ENCODE measurements at regions not wholly inside any gene's neighbourhood (a gene's known extent, or its start where the extent isn't known, plus 50 kb on each side); places are given as distances from the start of the nearest gene placed in this dataset.
"Not testable (repeated sequence)": the region's sequence is repeated elsewhere in the genome, so short reads cannot be mapped to it uniquely, and the experiment has no call there.

GRCh38 chr22:35160268-35160667 is 94.3 kb downstream of the ISX start:
- in situ Hi-C loops (cut with HindIII; ENCODE audit: low pct_ligation_motif_present, low sequenced_read_pairs), result no loop called here
- TF ChIP-seq, protein P1, sequence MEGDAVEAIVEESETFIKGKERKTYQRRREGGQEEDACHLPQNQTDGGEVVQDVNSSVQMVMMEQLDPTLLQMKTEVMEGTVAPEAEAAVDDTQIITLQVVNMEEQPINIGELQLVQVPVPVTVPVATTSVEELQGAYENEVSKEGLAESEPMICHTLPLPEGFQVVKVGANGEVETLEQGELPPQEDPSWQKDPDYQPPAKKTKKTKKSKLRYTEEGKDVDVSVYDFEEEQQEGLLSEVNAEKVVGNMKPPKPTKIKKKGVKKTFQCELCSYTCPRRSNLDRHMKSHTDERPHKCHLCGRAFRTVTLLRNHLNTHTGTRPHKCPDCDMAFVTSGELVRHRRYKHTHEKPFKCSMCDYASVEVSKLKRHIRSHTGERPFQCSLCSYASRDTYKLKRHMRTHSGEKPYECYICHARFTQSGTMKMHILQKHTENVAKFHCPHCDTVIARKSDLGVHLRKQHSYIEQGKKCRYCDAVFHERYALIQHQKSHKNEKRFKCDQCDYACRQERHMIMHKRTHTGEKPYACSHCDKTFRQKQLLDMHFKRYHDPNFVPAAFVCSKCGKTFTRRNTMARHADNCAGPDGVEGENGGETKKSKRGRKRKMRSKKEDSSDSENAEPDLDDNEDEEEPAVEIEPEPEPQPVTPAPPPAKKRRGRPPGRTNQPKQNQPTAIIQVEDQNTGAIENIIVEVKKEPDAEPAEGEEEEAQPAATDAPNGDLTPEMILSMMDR (IDR thresholded peaks at IDR 0.05; ENCODE audit: low read depth, low read length, missing control alignments), result no peak
- no peak overlapping the region for H3K4me3 ChIP-seq (ENCODE audit: low read depth, low read length)
- no peak for DNase-seq
- no peaks in the 10 kb centered on the region for H3K27me3 ChIP-seq (replicated peaks)
- no peaks in the 10 kb centered on the region for H3K36me3 ChIP-seq (replicated peaks)
- no peak overlapping the region for H3K27ac ChIP-seq

GRCh38 chr22:35165896-35166295 is 91.4 kb upstream of the HMGXB4 start:
- DNase-seq; H3K27me3 ChIP-seq (replicated peaks); H3K27ac ChIP-seq; H3K4me3 ChIP-seq (ENCODE audit: low read depth, low read length); in situ Hi-C loops (cut with HindIII; ENCODE audit: low pct_ligation_motif_present, low sequenced_read_pairs); H3K36me3 ChIP-seq (replicated peaks): not testable (repeated sequence)

DNA sequence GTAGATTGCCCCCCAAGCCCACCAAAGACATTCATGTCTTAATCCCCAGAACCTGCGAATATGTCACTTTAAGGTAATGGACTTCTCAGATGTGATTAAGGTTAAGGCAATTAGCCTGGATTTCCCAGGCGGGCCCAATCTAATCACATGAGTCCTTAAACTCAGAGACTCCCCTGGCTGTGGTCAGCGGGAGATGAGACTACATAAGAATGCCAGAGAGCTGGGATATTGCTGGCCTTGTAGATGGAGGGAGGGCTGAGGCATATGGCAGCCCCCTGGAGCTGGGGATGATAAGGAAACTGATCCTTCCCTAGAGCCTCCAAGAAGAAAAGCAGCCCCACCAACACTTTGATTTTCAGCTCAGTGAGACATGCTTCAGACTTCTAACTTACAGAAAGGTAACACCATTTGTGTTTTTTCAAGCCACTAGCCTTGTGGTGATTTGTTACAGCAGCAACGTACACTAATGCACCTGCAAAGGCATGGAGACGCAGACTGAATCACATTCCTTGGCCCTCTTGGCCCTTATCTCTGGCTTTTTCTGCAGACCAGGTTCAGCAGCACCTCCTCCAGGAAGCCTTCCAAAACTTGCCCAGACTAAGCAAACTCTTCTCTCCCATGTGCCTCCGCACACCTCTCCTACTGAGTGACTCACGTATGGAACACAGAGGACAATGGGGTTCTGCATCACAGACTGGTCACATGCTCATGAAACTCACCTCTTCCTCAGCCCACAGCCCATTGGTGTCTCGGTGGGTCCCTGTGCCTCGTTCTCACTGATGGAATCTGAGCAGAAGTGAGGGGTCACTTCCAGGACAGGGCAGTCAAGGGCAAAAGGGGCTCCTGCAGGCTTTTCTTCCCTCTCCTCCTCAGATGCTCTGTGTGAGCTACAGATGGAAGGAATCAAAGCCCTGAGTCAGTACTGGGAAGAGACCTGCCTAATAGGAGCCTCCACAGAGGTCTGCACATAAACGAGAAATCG is 86.3 kb upstream of the HMGXB4 start:
- Histone ChIP-seq H3K36me3 (replicated peaks) (no peaks in the 10 kb centered on the region), H3K4me3 (ENCODE audit: low read depth, low read length) (no peak overlapping the region), H3K27ac (no peak overlapping the region), H3K27me3 (replicated peaks) (no peaks in the 10 kb centered on the region)
- DNase-seq, result no peak
- in situ Hi-C loops (cut with HindIII; ENCODE audit: low pct_ligation_motif_present, low sequenced_read_pairs), result no loop called here
- TF ChIP-seq, protein P1 (IDR thresholded peaks at IDR 0.05; ENCODE audit: low read depth, low read length, missing control alignments), result no peak

DNA sequence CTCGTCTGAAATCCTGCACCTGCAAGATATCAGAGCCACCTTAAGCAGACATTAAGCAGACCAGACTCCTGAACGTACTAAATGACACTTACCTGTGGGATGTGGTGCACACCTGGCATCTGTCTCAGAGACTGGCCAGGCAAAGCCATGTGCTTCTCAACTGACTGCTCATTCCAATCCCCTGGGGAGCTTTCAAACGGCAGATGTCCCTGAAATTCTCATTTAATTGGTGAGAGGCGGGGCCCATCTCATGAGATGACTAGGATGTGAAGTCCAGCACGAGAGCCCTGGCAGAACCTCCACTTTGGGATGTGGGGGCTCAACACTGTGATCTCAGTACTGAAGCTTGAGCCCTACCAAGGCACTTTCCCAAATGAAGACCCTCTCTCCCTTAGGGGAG is 84.9 kb upstream of the HMGXB4 start:
- in situ Hi-C loops (cut with HindIII; ENCODE audit: low pct_ligation_motif_present, low sequenced_read_pairs), result no loop called here
- TF ChIP-seq, protein P1 (IDR thresholded peaks at IDR 0.05; ENCODE audit: low read depth, low read length, missing control alignments), result no peak
- H3K27ac ChIP-seq, result no peak overlapping the region
- no peak for DNase-seq
- no peak overlapping the region for H3K4me3 ChIP-seq (ENCODE audit: low read depth, low read length)
- no peaks in the 10 kb centered on the region for H3K27me3 ChIP-seq (replicated peaks)
- no peaks in the 10 kb centered on the region for H3K36me3 ChIP-seq (replicated peaks)

GRCh38 chr22:35173655-35174054 is 83.6 kb upstream of the HMGXB4 start:
- TF ChIP-seq, protein P1 (IDR thresholded peaks at IDR 0.05; ENCODE audit: low read depth, low read length, missing control alignments), result no peak
- H3K36me3 ChIP-seq (replicated peaks), result no peaks in the 10 kb centered on the region
- no peak overlapping the region for H3K27ac ChIP-seq
- in situ Hi-C loops (cut with HindIII; ENCODE audit: low pct_ligation_motif_present, low sequenced_read_pairs), result no loop called here
- no peak for DNase-seq
- no peak overlapping the region for H3K4me3 ChIP-seq (ENCODE audit: low read depth, low read length)
- no peaks in the 10 kb centered on the region for H3K27me3 ChIP-seq (replicated peaks)

- H3K4me3 ChIP-seq (ENCODE audit: low read depth, low read length), result no peak overlapping the region
- no peak for DNase-seq
- TF ChIP-seq, protein P1 (IDR thresholded peaks at IDR 0.05; ENCODE audit: low read depth, low read length, missing control alignments), result no peak
- H3K27me3 ChIP-seq (replicated peaks), result no peaks in the 10 kb centered on the region
- in situ Hi-C loops (cut with HindIII; ENCODE audit: low pct_ligation_motif_present, low sequenced_read_pairs), result no loop called here
- no peak overlapping the region for H3K27ac ChIP-seq
- no peaks in the 10 kb centered on the region for H3K36me3 ChIP-seq (replicated peaks)
These were observed 82.8 kb upstream of the HMGXB4 start for GRCh38 chr22:35174401-35175038.

All from brain microvascular endothelial cell (primary cell).